ENCODE measurements at regions not wholly inside any gene's neighbourhood (a gene's known extent, or its start where the extent isn't known, plus 50 kb on each side); places are given as distances from the start of the nearest gene placed in this dataset.
A peak's percentile ranks its signal among the peaks of the same experiment; 100 is the strongest.

- intact Hi-C loops (cut with DNase I): no loop called here
- no peaks in the 10 kb centered on the region for H3K27me3 ChIP-seq (ENCODE audit: control insufficient read depth, insufficient read depth)
- ATAC-seq (no peak), DNase-seq (no peak)
- H3K4me3 ChIP-seq (ENCODE audit: low read length): no peak overlapping the region
- H3K27ac ChIP-seq (ENCODE audit: low read length): no peak overlapping the region
- WGBS: 77% methylated on average over 5 of the region's 5 CpGs
- no peaks in the 10 kb centered on the region for H3K9me3 ChIP-seq (ENCODE audit: control insufficient read depth, low read length)
- no peaks in the 10 kb centered on the region for H3K4me1 ChIP-seq (ENCODE audit: control insufficient read depth, insufficient read depth, low read length)
Observed at GRCh38 chr17:33516645-33517044, 223.6 kb upstream of the ASIC2 start.

- DNase-seq: no peak
- ATAC-seq: no peak
- WGBS: 76% methylated on average over 4 of the region's 5 CpGs
Observed at GRCh38 chr17:33517746-33518145, 224.7 kb upstream of the ASIC2 start.

GRCh38 chr17:33519692-33520091 is 226.6 kb upstream of the ASIC2 start:
- intact Hi-C loops (cut with DNase I): loop anchor here in 3 of 4 donors (5.0 to 10.0 kb wide), 3 partner anchors 153 to 158 kb away; no protein-coding TSS in a partner anchor
- ATAC-seq (no peak), DNase-seq (no peak)
- Histone ChIP-seq H3K27ac (ENCODE audit: low read length) (no peak overlapping the region), H3K27me3 (ENCODE audit: control insufficient read depth, insufficient read depth) (no peaks in the 10 kb centered on the region), H3K4me3 (ENCODE audit: low read length) (no peak overlapping the region), H3K9me3 (ENCODE audit: control insufficient read depth, low read length) (no peaks in the 10 kb centered on the region), H3K4me1 (ENCODE audit: control insufficient read depth, insufficient read depth, low read length) (no peaks in the 10 kb centered on the region)
- WGBS: 50% methylated on average over 4 of the region's 4 CpGs

More at GRCh38 chr17:33517746-33518145, 224.7 kb upstream of the ASIC2 start:
- no peaks in the 10 kb centered on the region for H3K4me1 ChIP-seq (ENCODE audit: control insufficient read depth, insufficient read depth, low read length)
- no peak overlapping the region for H3K4me3 ChIP-seq (ENCODE audit: low read length)
- intact Hi-C loops (cut with DNase I): no loop called here
- H3K27me3 ChIP-seq (ENCODE audit: control insufficient read depth, insufficient read depth): no peaks in the 10 kb centered on the region
- no peaks in the 10 kb centered on the region for H3K9me3 ChIP-seq (ENCODE audit: control insufficient read depth, low read length)
- no peak overlapping the region for H3K27ac ChIP-seq (ENCODE audit: low read length)

GRCh38 chr17:33520426-33521330 is 227.6 kb upstream of the ASIC2 start:
- peak in 1 of 2 donors; percentile 70 for ATAC-seq
- H3K4me1 ChIP-seq (ENCODE audit: control insufficient read depth, insufficient read depth, low read length): no peaks in the 10 kb centered on the region
- H3K27me3 ChIP-seq (ENCODE audit: control insufficient read depth, insufficient read depth): no peaks in the 10 kb centered on the region
- H3K4me3 ChIP-seq (ENCODE audit: low read length): no peak overlapping the region
- no peaks in the 10 kb centered on the region for H3K9me3 ChIP-seq (ENCODE audit: control insufficient read depth, low read length)
- intact Hi-C loops (cut with DNase I): loop anchor here in 3 of 4 donors (5.0 to 10.0 kb wide), 3 partner anchors 152 to 157 kb away; no protein-coding TSS in a partner anchor
- WGBS: 51% methylated on average over 13 of the region's 13 CpGs
- peak; percentile 30 to 75 (median 66) for DNase-seq
- H3K27ac ChIP-seq (ENCODE audit: low read length): no peak overlapping the region

GRCh38 chr17:33521784-33522183 is 228.7 kb upstream of the ASIC2 start:
- 57% methylated on average over 5 of the region's 5 CpGs for WGBS
- peak in 1 of 3 donors; percentile 46 for DNase-seq

GRCh38 chr17:33522623-33523022 is 229.5 kb upstream of the ASIC2 start:
- Histone ChIP-seq H3K4me3 (ENCODE audit: low read length) (no peak overlapping the region), H3K27ac (ENCODE audit: low read length) (no peak overlapping the region), H3K4me1 (ENCODE audit: control insufficient read depth, insufficient read depth, low read length) (no peaks in the 10 kb centered on the region), H3K9me3 (ENCODE audit: control insufficient read depth, low read length) (no peaks in the 10 kb centered on the region), H3K27me3 (ENCODE audit: control insufficient read depth, insufficient read depth) (no peaks in the 10 kb centered on the region)
- intact Hi-C loops (cut with DNase I): loop anchor here in 3 of 4 donors (5.0 to 10.0 kb wide), 3 partner anchors 150 to 155 kb away; no protein-coding TSS in a partner anchor
- DNase-seq (no peak), ATAC-seq (no peak)
- 78% methylated on average over 8 of the region's 8 CpGs for WGBS

More at GRCh38 chr17:33521784-33522183, 228.7 kb upstream of the ASIC2 start:
- intact Hi-C loops (cut with DNase I): loop anchor here in 3 of 4 donors (5.0 to 10.0 kb wide), 3 partner anchors 151 to 156 kb away; no protein-coding TSS in a partner anchor
- Histone ChIP-seq H3K27ac (ENCODE audit: low read length) (no peak overlapping the region), H3K4me3 (ENCODE audit: low read length) (no peak overlapping the region), H3K9me3 (ENCODE audit: control insufficient read depth, low read length) (no peaks in the 10 kb centered on the region), H3K27me3 (ENCODE audit: control insufficient read depth, insufficient read depth) (no peaks in the 10 kb centered on the region), H3K4me1 (ENCODE audit: control insufficient read depth, insufficient read depth, low read length) (no peaks in the 10 kb centered on the region)
- peak in 1 of 2 donors; percentile 41 for ATAC-seq

GRCh38 chr17:33523577-33523981 is 230.5 kb upstream of the ASIC2 start:
- ATAC-seq (peak; percentile 20 to 61), DNase-seq (no peak)
- no peaks in the 10 kb centered on the region for H3K27me3 ChIP-seq (ENCODE audit: control insufficient read depth, insufficient read depth)

GRCh38 chr17:33525186-33525585 is 232.1 kb upstream of the ASIC2 start:
- H3K4me1 ChIP-seq (ENCODE audit: control insufficient read depth, insufficient read depth, low read length): no peaks in the 10 kb centered on the region

More at GRCh38 chr17:33523577-33523981, 230.5 kb upstream of the ASIC2 start:
- intact Hi-C loops (cut with DNase I): loop anchor here in 3 of 4 donors (5.0 to 10.0 kb wide), 3 partner anchors 149 to 154 kb away; no protein-coding TSS in a partner anchor
- Histone ChIP-seq H3K4me1 (ENCODE audit: control insufficient read depth, insufficient read depth, low read length) (no peaks in the 10 kb centered on the region), H3K27ac (ENCODE audit: low read length) (no peak overlapping the region), H3K9me3 (ENCODE audit: control insufficient read depth, low read length) (no peaks in the 10 kb centered on the region), H3K4me3 (ENCODE audit: low read length) (no peak overlapping the region)
- WGBS: 26% methylated on average over 5 of the region's 5 CpGs

GRCh38 chr17:33526717-33527116 is 233.6 kb upstream of the ASIC2 start:
- WGBS: 78% methylated on average over 5 of the region's 5 CpGs
- intact Hi-C loops (cut with DNase I): loop anchor here in 1 of 4 donors (10.0 kb wide), 1 partner anchor 148 kb away; no protein-coding TSS in a partner anchor
- ATAC-seq (no peak), DNase-seq (no peak)
- Histone ChIP-seq H3K4me1 (ENCODE audit: control insufficient read depth, insufficient read depth, low read length) (no peaks in the 10 kb centered on the region), H3K9me3 (ENCODE audit: control insufficient read depth, low read length) (no peaks in the 10 kb centered on the region), H3K4me3 (ENCODE audit: low read length) (no peak overlapping the region), H3K27ac (ENCODE audit: low read length) (no peak overlapping the region), H3K27me3 (ENCODE audit: control insufficient read depth, insufficient read depth) (no peaks in the 10 kb centered on the region)

More at GRCh38 chr17:33525186-33525585, 232.1 kb upstream of the ASIC2 start:
- WGBS: 71% methylated on average over 7 of the region's 7 CpGs
- Histone ChIP-seq H3K27ac (ENCODE audit: low read length) (no peak overlapping the region), H3K4me3 (ENCODE audit: low read length) (no peak overlapping the region), H3K9me3 (ENCODE audit: control insufficient read depth, low read length) (no peaks in the 10 kb centered on the region), H3K27me3 (ENCODE audit: control insufficient read depth, insufficient read depth) (no peaks in the 10 kb centered on the region)
- intact Hi-C loops (cut with DNase I): loop anchor here in 1 of 4 donors (10.0 kb wide), 1 partner anchor 150 kb away; no protein-coding TSS in a partner anchor
- DNase-seq (no peak), ATAC-seq (no peak)

GRCh38 chr17:33527290-33527689 is 234.2 kb upstream of the ASIC2 start:
- H3K4me1 ChIP-seq (ENCODE audit: control insufficient read depth, insufficient read depth, low read length): no peaks in the 10 kb centered on the region
- no peak overlapping the region for H3K4me3 ChIP-seq (ENCODE audit: low read length)
- intact Hi-C loops (cut with DNase I): loop anchor here in 1 of 4 donors (10.0 kb wide), 1 partner anchor 148 kb away; no protein-coding TSS in a partner anchor
- H3K27me3 ChIP-seq (ENCODE audit: control insufficient read depth, insufficient read depth): no peaks in the 10 kb centered on the region
- no peak for ATAC-seq
- WGBS: 72% methylated on average over 3 of the region's 3 CpGs
- H3K27ac ChIP-seq (ENCODE audit: low read length): no peak overlapping the region
- H3K9me3 ChIP-seq (ENCODE audit: control insufficient read depth, low read length): no peaks in the 10 kb centered on the region
- DNase-seq: no peak

- intact Hi-C loops (cut with DNase I): loop anchor here in 1 of 4 donors (10.0 kb wide), 1 partner anchor 146 kb away; no protein-coding TSS in a partner anchor
- H3K27me3 ChIP-seq (ENCODE audit: control insufficient read depth, insufficient read depth): no peaks in the 10 kb centered on the region
- H3K4me1 ChIP-seq (ENCODE audit: control insufficient read depth, insufficient read depth, low read length): no peaks in the 10 kb centered on the region
- H3K9me3 ChIP-seq (ENCODE audit: control insufficient read depth, low read length): no peaks in the 10 kb centered on the region
- 40% methylated on average over 1 of the region's 1 CpG for WGBS
- DNase-seq (no peak), ATAC-seq (no peak)
- H3K27ac ChIP-seq (ENCODE audit: low read length): no peak overlapping the region
- H3K4me3 ChIP-seq (ENCODE audit: low read length): no peak overlapping the region
Observed at GRCh38 chr17:33528846-33529245, 235.8 kb upstream of the ASIC2 start.
